MCF 10A (cell line): ENCODE measurements at regions not wholly inside any gene's neighbourhood (a gene's known extent, or its start where the extent isn't known, plus 50 kb on each side); places are given as distances from the start of the nearest gene placed in this dataset.
A peak's percentile ranks its signal among the peaks of the same experiment; 100 is the strongest.

ENCODE experiments used
- BruUV-seq: library from RNA; stranded (reverse); fragments of 400-500 nt; replicated peaks from 2 replicates; lab custom pipeline; 2021; lab: Mats Ljungman, UMichigan
- CTCF ChIA-PET: fragments of 300-600 bp; sonication (Branson Sonifier 250); formaldehyde crosslinking; extraction: SDS; loops from one replicate; lab custom pipeline; 2021; ENCODE audit warnings: antibody characterized with exemption, inconsistent platforms; lab: Yijun Ruan, JAX
- POLR2A ChIA-PET: fragments of 300-600, 350-650 bp; sonication (Branson Sonifier 250); formaldehyde crosslinking; extraction: SDS; loops from one replicate; lab custom pipeline; 2020; ENCODE audit warnings: antibody characterized with exemption, inconsistent platforms; lab: Yijun Ruan, JAX
- DNase-seq: peaks from one replicate; pipeline ENCODE4 v3.0.0-alpha.2; 2018; ENCODE audit not compliant: unreplicated experiment
- H3K27ac Mint-ChIP-seq: one replicate; pipeline ENCODE4 v1.8.0; 2022; ENCODE audit warnings: mild to moderate bottlenecking, low read depth, mixed read lengths; ENCODE audit not compliant: unreplicated experiment
- H3K27me3 Mint-ChIP-seq: one replicate; pipeline ENCODE4 v1.8.0; 2022; ENCODE audit warnings: mixed read lengths; ENCODE audit not compliant: insufficient read depth, unreplicated experiment
- H3K36me3 Mint-ChIP-seq: one replicate; pipeline ENCODE4 v1.8.0; 2022; ENCODE audit warnings: mild to moderate bottlenecking, moderate library complexity, mixed read lengths; ENCODE audit not compliant: insufficient read depth, unreplicated experiment
- H3K4me1 Mint-ChIP-seq: one replicate; pipeline ENCODE4 v1.8.0; 2022; ENCODE audit warnings: mixed read lengths; ENCODE audit not compliant: insufficient read depth, unreplicated experiment
- H3K4me3 Mint-ChIP-seq: one replicate; pipeline ENCODE4 v1.8.0; 2022; ENCODE audit warnings: mild to moderate bottlenecking, moderate library complexity, mixed read lengths; ENCODE audit not compliant: unreplicated experiment
- H3K9me3 Mint-ChIP-seq: one replicate; pipeline ENCODE4 v1.8.0; 2022; ENCODE audit warnings: mixed read lengths; ENCODE audit not compliant: unreplicated experiment
- CTCF ChIP-seq: fragments of 200-600 bp; IDR thresholded peaks from one replicate; pipeline ENCODE4 v1.8.0; 2022; ENCODE audit warnings: antibody characterized with exemption, mild to moderate bottlenecking; ENCODE audit not compliant: unreplicated experiment
- intact Hi-C: fragments of 100-400 bp; cut with micrococcal nuclease; formaldehyde crosslinking; loops from 2 replicates; pipeline ENCODE4 v1.14.1; 2022

- Mint-ChIP-seq H3K4me3 (no peak overlapping the region), H3K9me3 (no peaks in the 10 kb centered on the region), H3K27me3 (no peaks in the 10 kb centered on the region), H3K36me3 (no peaks in the 10 kb centered on the region), H3K4me1 (peaks cover 10% of the 10 kb centered on the region), H3K27ac (no peak overlapping the region)
- intact Hi-C loops: no loop called here
- BruUV-seq: no TSS peak
- POLR2A ChIA-PET: no interaction called here
- DNase-seq: no peak
- TF ChIP-seq CTCF: no peak
- CTCF ChIA-PET: no interaction called here
Observed at GRCh38 chr2:138293549-138293948, 208.0 kb upstream of the SPOPL start.

- Mint-ChIP-seq H3K4me1 (peaks cover 10% of the 10 kb centered on the region), H3K27me3 (no peaks in the 10 kb centered on the region), H3K9me3 (no peaks in the 10 kb centered on the region), H3K4me3 (no peak overlapping the region), H3K27ac (peak overlapping the region; percentile 46), H3K36me3 (no peaks in the 10 kb centered on the region)
- ChIA-PET CTCF (interaction anchor here (0.7 kb wide), 2 partner anchors 18 to 173 kb away, joined by 3 read pairs; no protein-coding TSS in a partner anchor), POLR2A (interaction anchor here (0.6 to 0.8 kb wide), 2 partner anchors 10 to 40 kb away, joined by 3 read pairs; no protein-coding TSS in a partner anchor)
- DNase-seq: peak; percentile 40
- no TSS peak for BruUV-seq
- no peak for TF ChIP-seq CTCF
- intact Hi-C loops: no loop called here
Observed at GRCh38 chr2:138294451-138294850, 207.1 kb upstream of the SPOPL start.

- no TSS peak for BruUV-seq
- no peak for TF ChIP-seq CTCF
Observed at GRCh38 chr2:138296365-138296764, 205.2 kb upstream of the SPOPL start.

GRCh38 chr2:138298120-138298814, 203.3 kb upstream of the SPOPL start:
- Mint-ChIP-seq H3K36me3 (no peaks in the 10 kb centered on the region), H3K27me3 (no peaks in the 10 kb centered on the region), H3K27ac (no peak overlapping the region), H3K9me3 (no peaks in the 10 kb centered on the region), H3K4me3 (no peak overlapping the region), H3K4me1 (no peaks in the 10 kb centered on the region)
- CTCF ChIA-PET: no interaction called here
- intact Hi-C loops: no loop called here
- no TSS peak for BruUV-seq
- no peak for TF ChIP-seq CTCF
- DNase-seq: no peak
- POLR2A ChIA-PET: no interaction called here

More at GRCh38 chr2:138296365-138296764, 205.2 kb upstream of the SPOPL start:
- Mint-ChIP-seq H3K4me3 (no peak overlapping the region), H3K36me3 (no peaks in the 10 kb centered on the region), H3K27me3 (no peaks in the 10 kb centered on the region), H3K9me3 (no peaks in the 10 kb centered on the region), H3K4me1 (peaks cover 7% of the 10 kb centered on the region), H3K27ac (no peak overlapping the region)
- CTCF ChIA-PET: no interaction called here
- intact Hi-C loops: no loop called here
- DNase-seq: no peak
- POLR2A ChIA-PET: no interaction called here
